CD4-positive, alpha-beta T cell (primary cell): ENCODE measurements at regions not wholly inside any gene's neighbourhood (a gene's known extent, or its start where the extent isn't known, plus 50 kb on each side); places are given as distances from the start of the nearest gene placed in this dataset.

Experiments used
- ATAC-seq: fragments of 200-7000 bp; cut with Tn5 transposase; one replicate; pipeline ENCODE4 v1.10.0; 2022; ENCODE audit warnings: mild to moderate bottlenecking; ENCODE audit not compliant: poor library complexity
- CTCF ChIA-PET: fragments of 350-600 bp; sonication (Branson Sonifier 250); formaldehyde crosslinking; loops from one replicate; lab custom pipeline; 2021; ENCODE audit warnings: antibody characterized with exemption, inconsistent platforms; lab: Charles Lee
- POLR2A ChIA-PET: fragments of 350-600 bp; sonication (Branson Sonifier 250); formaldehyde crosslinking; loops from one replicate; lab custom pipeline; 2021; ENCODE audit warnings: antibody characterized with exemption, inconsistent platforms; lab: Charles Lee
- DNase-seq, 14 experiments: peaks; one replicate each; pipeline ENCODE4 v3.0.0-alpha.2; 2013 to 2020; ENCODE audit warnings: mixed read lengths in 2 of 14
- H3K27ac ChIP-seq, 2 donors: one replicate each; pipeline versions ENCODE4 v1.5.1 to v1.7.0; 2013; ENCODE audit warnings: low read length in 2 of 2, low read depth in 1 of 2, mild to moderate bottlenecking in 1 of 2
- H3K27me3 ChIP-seq, 2 experiments: 1 replicate in 1 of 2; 2 replicates in 1 of 2; pipeline versions ENCODE4 v1.6.1 to v1.7.0; 2013; ENCODE audit warnings: low read length in 2 of 2, control low read depth in 1 of 2, mild to moderate bottlenecking in 1 of 2, moderate library complexity in 1 of 2; ENCODE audit not compliant: insufficient read depth in 2 of 2, control insufficient read depth in 1 of 2
- H3K36me3 ChIP-seq: one replicate; pipeline ENCODE4 v1.6.1; 2013; ENCODE audit warnings: low read length, control low read depth; ENCODE audit not compliant: insufficient read depth
- H3K4me1 ChIP-seq: one replicate; pipeline ENCODE4 v1.6.1; 2013; ENCODE audit warnings: low read length, control low read depth; ENCODE audit not compliant: insufficient read depth
- H3K4me3 ChIP-seq: one replicate; pipeline ENCODE4 v1.5.1; 2013; ENCODE audit warnings: mild to moderate bottlenecking, low read length, moderate library complexity
- H3K9me3 ChIP-seq, 2 experiments: 1 replicate in 1 of 2; 2 replicates in 1 of 2; pipeline versions ENCODE4 v1.6.1 to v1.7.0; 2013; ENCODE audit warnings: low read length in 2 of 2, mild to moderate bottlenecking in 2 of 2, control low read depth in 1 of 2, moderate library complexity in 1 of 2; ENCODE audit not compliant: control insufficient read depth in 1 of 2, insufficient read depth in 1 of 2
- H3K27ac Mint-ChIP-seq: one replicate; pipeline ENCODE4 v1.8.0; 2020; ENCODE audit warnings: mixed read lengths
- H3K27me3 Mint-ChIP-seq: one replicate; pipeline ENCODE4 v1.8.0; 2021; ENCODE audit warnings: mixed read lengths
- H3K36me3 Mint-ChIP-seq: one replicate; pipeline ENCODE4 v1.8.0; 2021; ENCODE audit warnings: low read depth, mixed read lengths
- H3K4me1 Mint-ChIP-seq: one replicate; pipeline ENCODE4 v1.8.0; 2021; ENCODE audit warnings: low read depth, mixed read lengths
- H3K4me3 Mint-ChIP-seq: one replicate; pipeline ENCODE4 v1.8.0; 2020; ENCODE audit warnings: mild to moderate bottlenecking, mixed read lengths
- H3K9me3 Mint-ChIP-seq: one replicate; pipeline ENCODE4 v1.8.0; 2020; ENCODE audit warnings: mixed read lengths
- intact Hi-C, 2 experiments: fragments of 100-400 bp; cut with DNase I in 1 of 2; cut with micrococcal nuclease in 1 of 2; formaldehyde crosslinking; loops; one replicate each; pipeline versions ENCODE4 v1.15.1 to v1.9.0; 2023 to 2025; cut with DNase I, micrococcal nuclease
- TF ChIP-seq, protein P1 (sequence below): fragments of 200-600 bp; IDR thresholded peaks from one replicate; pipeline ENCODE4 v1.8.0; 2022; ENCODE audit warnings: antibody characterized with exemption, mild to moderate bottlenecking

DNA sequence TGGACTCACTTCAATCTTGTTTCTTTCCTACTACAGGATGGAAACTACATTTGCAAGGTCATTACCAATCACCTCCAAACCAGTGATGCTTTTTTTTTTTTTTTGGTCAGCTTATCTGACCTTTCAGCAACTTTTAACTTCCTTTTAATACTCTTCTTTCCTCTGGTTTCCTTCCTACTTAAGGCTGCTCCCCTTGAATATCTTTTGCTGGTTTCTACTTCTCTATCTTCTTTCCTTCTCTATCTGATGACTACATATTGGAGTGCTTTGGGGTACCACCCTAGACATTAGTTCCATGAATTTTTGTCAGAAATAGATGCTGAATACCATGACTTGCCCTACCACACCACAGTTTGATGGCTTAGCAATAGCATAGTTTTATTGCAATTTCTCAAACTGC lies 197.7 kb upstream of the DDHD1 start:
- ATAC-seq (no peak), DNase-seq (no peak)
- CTCF ChIA-PET: no interaction called here
- no peak overlapping the region for H3K27ac Mint-ChIP-seq
- Histone ChIP-seq H3K27me3 (no peaks in the 10 kb centered on the region), H3K4me3 (no peak overlapping the region), H3K9me3 (no peaks in the 10 kb centered on the region), H3K36me3 (no peaks in the 10 kb centered on the region), H3K4me1 (no peaks in the 10 kb centered on the region), H3K27ac (no peak overlapping the region)
- POLR2A ChIA-PET: no interaction called here
- H3K9me3 Mint-ChIP-seq: no peaks in the 10 kb centered on the region
- intact Hi-C loops: no loop called here
- H3K4me3 Mint-ChIP-seq: no peak overlapping the region
- TF ChIP-seq, protein P1, sequence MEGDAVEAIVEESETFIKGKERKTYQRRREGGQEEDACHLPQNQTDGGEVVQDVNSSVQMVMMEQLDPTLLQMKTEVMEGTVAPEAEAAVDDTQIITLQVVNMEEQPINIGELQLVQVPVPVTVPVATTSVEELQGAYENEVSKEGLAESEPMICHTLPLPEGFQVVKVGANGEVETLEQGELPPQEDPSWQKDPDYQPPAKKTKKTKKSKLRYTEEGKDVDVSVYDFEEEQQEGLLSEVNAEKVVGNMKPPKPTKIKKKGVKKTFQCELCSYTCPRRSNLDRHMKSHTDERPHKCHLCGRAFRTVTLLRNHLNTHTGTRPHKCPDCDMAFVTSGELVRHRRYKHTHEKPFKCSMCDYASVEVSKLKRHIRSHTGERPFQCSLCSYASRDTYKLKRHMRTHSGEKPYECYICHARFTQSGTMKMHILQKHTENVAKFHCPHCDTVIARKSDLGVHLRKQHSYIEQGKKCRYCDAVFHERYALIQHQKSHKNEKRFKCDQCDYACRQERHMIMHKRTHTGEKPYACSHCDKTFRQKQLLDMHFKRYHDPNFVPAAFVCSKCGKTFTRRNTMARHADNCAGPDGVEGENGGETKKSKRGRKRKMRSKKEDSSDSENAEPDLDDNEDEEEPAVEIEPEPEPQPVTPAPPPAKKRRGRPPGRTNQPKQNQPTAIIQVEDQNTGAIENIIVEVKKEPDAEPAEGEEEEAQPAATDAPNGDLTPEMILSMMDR: no peak
- no peaks in the 10 kb centered on the region for H3K36me3 Mint-ChIP-seq
- H3K4me1 Mint-ChIP-seq: no peaks in the 10 kb centered on the region
- no peaks in the 10 kb centered on the region for H3K27me3 Mint-ChIP-seq

DNA sequence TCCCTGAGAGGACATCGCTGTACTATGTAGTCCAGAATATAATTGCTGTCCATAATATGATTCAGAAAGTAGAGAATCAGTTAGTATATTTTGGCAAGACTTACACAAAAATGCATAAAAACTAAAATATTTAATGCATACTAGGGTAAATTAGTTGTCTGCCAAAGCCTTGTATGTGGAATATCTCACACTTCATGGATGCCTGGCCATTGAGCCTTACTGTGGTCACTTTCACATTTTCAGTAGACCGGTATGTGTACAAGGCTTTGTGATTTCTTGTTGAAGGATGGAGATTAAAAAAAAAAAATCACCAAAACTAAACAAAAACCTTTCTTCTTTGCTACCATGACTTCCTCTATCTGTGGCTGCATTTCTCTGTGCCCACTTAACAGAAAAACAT lies 197.3 kb upstream of the DDHD1 start:
- DNase-seq: no peak
- Histone ChIP-seq H3K9me3 (no peaks in the 10 kb centered on the region), H3K27me3 (no peaks in the 10 kb centered on the region), H3K4me1 (no peaks in the 10 kb centered on the region), H3K36me3 (no peaks in the 10 kb centered on the region), H3K4me3 (no peak overlapping the region), H3K27ac (no peak overlapping the region)
- Mint-ChIP-seq H3K27me3 (no peaks in the 10 kb centered on the region), H3K9me3 (no peaks in the 10 kb centered on the region), H3K4me3 (no peak overlapping the region), H3K36me3 (no peaks in the 10 kb centered on the region), H3K4me1 (no peaks in the 10 kb centered on the region), H3K27ac (no peak overlapping the region)
- CTCF ChIA-PET: no interaction called here
- POLR2A ChIA-PET: no interaction called here
- intact Hi-C loops: no loop called here
- TF ChIP-seq, protein P1: no peak
- no peak for ATAC-seq

DNA sequence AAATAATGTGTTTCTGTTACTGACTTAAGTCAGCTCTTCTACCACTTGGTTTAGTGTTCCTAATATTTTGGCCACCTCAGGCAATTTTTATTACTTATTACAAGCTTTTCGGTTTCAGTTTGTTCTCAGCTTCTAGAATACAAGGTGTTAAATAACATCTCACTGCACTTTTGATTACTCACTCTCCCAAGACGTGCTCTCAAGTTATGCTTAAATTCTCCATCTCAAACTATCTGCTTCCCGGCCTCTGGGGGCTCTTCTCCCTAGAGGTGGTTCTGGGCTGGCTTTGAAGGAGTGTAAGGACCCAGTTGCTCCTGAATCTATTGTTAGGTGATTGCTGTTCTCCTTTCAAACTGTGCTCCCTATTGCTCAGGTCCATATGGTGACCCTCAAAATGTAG lies 193.9 kb upstream of the DDHD1 start:
- no peaks in the 10 kb centered on the region for H3K36me3 Mint-ChIP-seq
- H3K4me1 ChIP-seq: no peaks in the 10 kb centered on the region
- no peak overlapping the region for H3K4me3 ChIP-seq
- H3K27ac ChIP-seq: no peak overlapping the region
- TF ChIP-seq, protein P1: no peak
- ChIA-PET CTCF (no interaction called here), POLR2A (no interaction called here)
- H3K36me3 ChIP-seq: no peaks in the 10 kb centered on the region
- ATAC-seq: no peak
- no peaks in the 10 kb centered on the region for H3K4me1 Mint-ChIP-seq
- no peak for DNase-seq
- intact Hi-C loops: no loop called here
- H3K9me3 Mint-ChIP-seq: no peaks in the 10 kb centered on the region
- no peak overlapping the region for H3K4me3 Mint-ChIP-seq
- H3K9me3 ChIP-seq: no peaks in the 10 kb centered on the region
- no peak overlapping the region for H3K27ac Mint-ChIP-seq
- no peaks in the 10 kb centered on the region for H3K27me3 ChIP-seq
- H3K27me3 Mint-ChIP-seq: no peaks in the 10 kb centered on the region
